Fibroblast of pulmonary artery (primary cell): ENCODE measurements at regions not wholly inside any gene's neighbourhood (a gene's known extent, or its start where the extent isn't known, plus 50 kb on each side); places are given as distances from the start of the nearest gene placed in this dataset.

ENCODE experiments used
- DNase-seq: peaks from one replicate; pipeline ENCODE4 v3.0.0-alpha.2; 2010; ENCODE audit warnings: low read depth
- H3K4me3 ChIP-seq: replicated peaks from 2 replicates; pipeline ENCODE4 v1.5.1; 2011; ENCODE audit warnings: low read depth, mild to moderate bottlenecking, control low read depth, low read length, moderate library complexity
- TF ChIP-seq, protein P1 (sequence below): IDR thresholded peaks from 2 replicates; pipeline ENCODE4 v1.5.1; 2011; ENCODE audit warnings: mild to moderate bottlenecking, control low read depth, low read length, inconsistent platforms; ENCODE audit errors: missing control alignments

DNA sequence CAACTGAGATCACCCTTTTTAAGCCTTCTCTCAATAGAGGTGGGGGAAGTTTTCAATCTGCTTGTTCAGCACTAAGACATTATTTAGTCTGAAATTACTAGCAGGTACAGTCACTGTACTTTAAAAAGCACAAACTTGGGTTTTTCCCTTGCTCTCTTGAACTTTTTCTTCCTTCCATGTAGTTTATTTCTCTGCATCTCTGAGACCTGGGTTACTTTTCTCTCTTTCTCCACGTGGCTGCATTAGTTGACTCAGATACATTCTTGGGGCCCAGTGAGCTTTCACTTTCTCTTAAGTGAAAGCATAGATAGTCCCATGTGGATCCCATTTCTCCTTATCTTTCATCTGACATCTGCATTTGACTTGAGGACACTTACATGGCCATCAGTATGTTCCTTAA, 433.9 kb upstream of the MAP3K7 start:
- H3K4me3 ChIP-seq, result no peak overlapping the region
- DNase-seq, result no peak
- TF ChIP-seq, protein P1, sequence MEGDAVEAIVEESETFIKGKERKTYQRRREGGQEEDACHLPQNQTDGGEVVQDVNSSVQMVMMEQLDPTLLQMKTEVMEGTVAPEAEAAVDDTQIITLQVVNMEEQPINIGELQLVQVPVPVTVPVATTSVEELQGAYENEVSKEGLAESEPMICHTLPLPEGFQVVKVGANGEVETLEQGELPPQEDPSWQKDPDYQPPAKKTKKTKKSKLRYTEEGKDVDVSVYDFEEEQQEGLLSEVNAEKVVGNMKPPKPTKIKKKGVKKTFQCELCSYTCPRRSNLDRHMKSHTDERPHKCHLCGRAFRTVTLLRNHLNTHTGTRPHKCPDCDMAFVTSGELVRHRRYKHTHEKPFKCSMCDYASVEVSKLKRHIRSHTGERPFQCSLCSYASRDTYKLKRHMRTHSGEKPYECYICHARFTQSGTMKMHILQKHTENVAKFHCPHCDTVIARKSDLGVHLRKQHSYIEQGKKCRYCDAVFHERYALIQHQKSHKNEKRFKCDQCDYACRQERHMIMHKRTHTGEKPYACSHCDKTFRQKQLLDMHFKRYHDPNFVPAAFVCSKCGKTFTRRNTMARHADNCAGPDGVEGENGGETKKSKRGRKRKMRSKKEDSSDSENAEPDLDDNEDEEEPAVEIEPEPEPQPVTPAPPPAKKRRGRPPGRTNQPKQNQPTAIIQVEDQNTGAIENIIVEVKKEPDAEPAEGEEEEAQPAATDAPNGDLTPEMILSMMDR, result no peak

DNA sequence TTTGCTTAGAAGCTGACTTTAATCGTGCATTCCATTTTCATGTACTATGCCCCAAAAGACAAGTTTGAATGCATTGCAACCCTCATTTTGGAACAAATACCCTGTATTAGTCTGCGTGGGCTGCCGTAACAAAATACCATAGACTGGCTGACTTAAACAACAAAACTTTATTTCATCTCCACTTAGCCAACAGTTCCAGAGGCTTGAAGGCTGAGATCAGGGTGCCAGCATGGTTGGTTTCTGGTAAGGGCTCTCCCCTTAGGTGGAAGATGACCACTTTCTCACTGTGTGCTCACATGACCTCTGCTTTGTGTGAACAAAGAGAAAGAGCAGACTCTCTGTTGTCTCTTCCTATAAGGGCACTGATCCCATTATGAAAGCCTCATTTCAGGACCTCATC, 431.7 kb upstream of the MAP3K7 start:
- DNase-seq, result no peak
- H3K4me3 ChIP-seq, result no peak overlapping the region
- TF ChIP-seq, protein P1, result no peak

DNA sequence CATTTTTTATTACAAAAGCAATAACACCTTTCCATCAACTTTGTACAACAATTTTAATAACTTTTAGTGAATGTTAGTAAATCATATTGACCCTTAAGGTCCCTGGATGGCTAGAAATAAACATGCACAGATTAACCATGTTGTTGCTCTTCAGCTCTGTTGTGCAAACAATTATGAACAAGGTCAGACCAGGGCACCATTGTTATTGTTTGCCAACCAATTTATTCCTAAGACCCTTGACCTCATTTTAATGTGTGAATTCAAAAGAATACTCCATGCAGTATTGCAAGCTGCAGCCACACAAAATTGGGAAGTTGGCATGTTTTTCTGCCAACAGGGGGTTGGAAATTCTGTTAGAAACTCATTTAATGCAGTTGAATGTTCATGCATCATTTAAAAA, 426.6 kb upstream of the MAP3K7 start:
- H3K4me3 ChIP-seq, result no peak overlapping the region
- no peak for DNase-seq
- TF ChIP-seq, protein P1, result no peak

DNA sequence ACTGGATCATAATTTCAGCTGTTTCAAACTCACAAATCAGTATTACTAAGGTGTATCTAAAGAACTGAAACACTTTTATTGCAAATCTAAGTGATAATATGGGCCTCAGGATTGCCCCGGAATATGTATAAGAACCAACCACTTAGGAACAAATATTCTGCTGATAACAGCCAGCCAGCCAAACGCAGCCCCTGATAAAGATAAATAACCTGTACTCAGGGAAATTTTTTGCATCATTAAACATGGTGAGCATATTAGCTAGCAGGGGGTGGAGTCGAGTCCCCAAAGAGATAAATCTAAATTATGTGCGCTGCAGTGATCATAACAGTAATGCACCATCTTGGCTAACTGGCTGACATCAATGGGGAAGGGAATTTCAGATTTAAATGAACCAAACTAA, 410.2 kb upstream of the MAP3K7 start:
- H3K4me3 ChIP-seq, result no peak overlapping the region
- TF ChIP-seq, protein P1, result no peak
- DNase-seq, result no peak

DNA sequence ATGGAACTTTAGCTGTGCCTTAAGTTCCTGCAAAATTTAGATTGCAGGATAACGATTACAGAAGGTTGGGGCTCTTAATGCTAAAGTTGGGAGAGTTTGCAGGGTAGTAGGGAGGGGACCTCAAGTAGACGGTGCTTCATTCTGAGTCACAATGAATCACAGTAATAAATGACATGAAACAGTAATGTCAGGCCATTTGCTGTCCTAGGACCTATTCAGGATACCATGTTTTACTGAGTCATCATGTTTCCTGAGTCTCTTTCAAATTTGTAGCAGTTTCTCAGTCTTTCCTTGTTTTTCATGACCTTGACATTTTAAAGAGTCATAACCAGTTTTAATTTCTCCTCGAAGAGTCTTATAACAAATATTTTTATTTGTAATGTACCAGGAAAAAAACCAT, 406.9 kb upstream of the MAP3K7 start:
- H3K4me3 ChIP-seq, result no peak overlapping the region
- TF ChIP-seq, protein P1, result no peak
- DNase-seq, result no peak

DNA sequence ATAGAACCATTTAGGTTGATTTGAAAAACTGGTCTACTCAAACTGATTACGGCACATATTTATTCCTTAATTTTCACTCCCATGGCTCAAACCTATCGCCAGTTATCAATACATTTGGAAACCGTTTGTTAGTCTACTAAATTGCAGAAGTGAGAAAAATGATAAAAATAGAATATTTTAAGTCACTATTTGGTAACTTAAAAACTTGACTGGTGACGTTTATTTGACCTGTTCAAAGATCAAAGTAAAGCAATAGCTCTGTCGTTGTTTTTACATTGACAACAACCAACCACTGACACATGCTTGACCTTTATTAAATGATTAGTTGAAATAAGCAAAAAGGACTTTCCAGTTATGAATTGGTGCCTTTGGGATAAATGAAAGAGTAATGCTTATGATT, 402.9 kb upstream of the MAP3K7 start:
- H3K4me3 ChIP-seq, result no peak overlapping the region

DNA sequence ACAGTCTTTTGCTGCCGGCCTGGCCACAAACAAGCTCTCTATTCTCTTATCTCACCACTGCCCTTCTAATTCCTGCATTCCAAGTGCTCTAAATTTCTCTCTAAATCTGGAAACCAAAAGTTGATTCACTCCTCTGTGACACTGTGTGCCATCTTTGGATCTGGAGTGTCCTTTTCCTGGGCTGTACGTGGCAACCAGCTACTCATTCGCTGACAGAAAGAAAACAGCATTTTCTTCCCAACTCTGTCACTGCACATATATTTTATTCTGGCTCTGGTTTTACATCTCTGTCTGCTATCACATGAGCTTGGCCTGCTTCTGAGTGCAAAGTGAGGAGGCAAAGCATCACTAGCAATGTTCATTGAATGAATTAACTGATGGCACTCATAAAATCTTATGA, 397.2 kb upstream of the MAP3K7 start:
- H3K4me3 ChIP-seq, result no peak overlapping the region
- TF ChIP-seq, protein P1, result no peak
- DNase-seq, result no peak

More for the DNA sequence above, 402.9 kb upstream of the MAP3K7 start:
- no peak for DNase-seq
- TF ChIP-seq, protein P1, result no peak
